SK-N-SH (cell line): ENCODE measurements at regions not wholly inside any gene's neighbourhood (a gene's known extent, or its start where the extent isn't known, plus 50 kb on each side); places are given as distances from the start of the nearest gene placed in this dataset.
"Not testable (repeated sequence)": the region's sequence is repeated elsewhere in the genome, so short reads cannot be mapped to it uniquely, and the experiment has no call there.

Experiments used
- CTCF ChIA-PET: fragments of 300-600, 350-600 bp; formaldehyde crosslinking; extraction: SDS; loops from one replicate; lab custom pipeline; 2021; lab: Yijun Ruan, JAX
- POLR2A ChIA-PET: fragments of 350-600 bp; sonication (Branson Sonifier 250); formaldehyde crosslinking; extraction: SDS; loops from one replicate; lab custom pipeline; 2020; ENCODE audit warnings: antibody characterized with exemption, inconsistent platforms; lab: Yijun Ruan, JAX
- DNase-seq: peaks from one replicate; pipeline ENCODE4 v3.0.0; 2012
- H2AFZ ChIP-seq: fragments of 200-600 bp; sonication (generic); 2 replicates; pipeline ENCODE4 v1.8.1; 2016; ENCODE audit warnings: antibody characterized with exemption, mild to moderate bottlenecking, low read depth
- H3F3A ChIP-seq: fragments of 200-600 bp; sonication (generic); replicated peaks from 2 replicates; pipeline ENCODE3; 2016; ENCODE audit warnings: antibody characterized with exemption, mild to moderate bottlenecking; ENCODE audit not compliant: insufficient read depth
- H3K27ac ChIP-seq, 2 experiments: fragments of 200-500 bp in 1 of 2; fragments of 200-600 bp in 1 of 2; sonication (Bioruptor generic) in 1 of 2; sonication (generic), shearing (Covaris generic) in 1 of 2; 2 replicates each; pipeline versions ENCODE4 v1.5.1 to v1.6.1; 2014 to 2016; ENCODE audit warnings: low read depth in 2 of 2, inconsistent platforms in 1 of 2, low read length in 1 of 2, mild to moderate bottlenecking in 1 of 2, mixed read lengths in 1 of 2
- H3K27me3 ChIP-seq: fragments of 200-600 bp; sonication (generic), shearing (Covaris generic); 2 replicates; pipeline ENCODE4 v1.6.1; 2016; ENCODE audit warnings: mixed run types; ENCODE audit not compliant: insufficient read depth
- H3K36me3 ChIP-seq, 2 experiments: fragments of 200-500 bp in 1 of 2; fragments of 200-600 bp in 1 of 2; sonication (Bioruptor generic) in 1 of 2; sonication (generic) in 1 of 2; replicated peaks in 1 of 2; 2 replicates each; pipeline versions ENCODE3 to v1.5.1; 2014 to 2016; ENCODE audit warnings: low read length in 1 of 2, mild to moderate bottlenecking in 1 of 2; ENCODE audit not compliant: insufficient read depth in 2 of 2, control insufficient read depth in 1 of 2
- H3K4me1 ChIP-seq, 2 experiments: fragments of 200-500 bp in 1 of 2; fragments of 200-600 bp in 1 of 2; sonication (Bioruptor generic) in 1 of 2; sonication (generic), shearing (Covaris generic) in 1 of 2; 2 replicates each; pipeline versions ENCODE4 v1.5.1 to v1.6.1; 2014 to 2016; ENCODE audit warnings: low read depth in 1 of 2, low read length in 1 of 2, mixed run types in 1 of 2; ENCODE audit not compliant: insufficient read depth in 2 of 2, control insufficient read depth in 1 of 2
- H3K4me2 ChIP-seq: fragments of 200-600 bp; sonication (generic), shearing (Covaris generic); 2 replicates; pipeline ENCODE4 v1.6.1; 2017; ENCODE audit warnings: mixed run types
- H3K4me3 ChIP-seq, 2 experiments: fragments of 200-500 bp in 1 of 2; fragments of 200-600 bp in 1 of 2; sonication (Bioruptor generic) in 1 of 2; sonication (generic), shearing (Covaris generic) in 1 of 2; 2 replicates each; pipeline versions ENCODE4 v1.5.1 to v1.8.1; 2014 to 2016; ENCODE audit warnings: low read depth in 2 of 2, inconsistent platforms in 1 of 2, low read length in 1 of 2, mild to moderate bottlenecking in 1 of 2, mixed read lengths in 1 of 2, moderate library complexity in 1 of 2
- H3K79me2 ChIP-seq: fragments of 200-600 bp; sonication (generic); 2 replicates; pipeline ENCODE4 v1.8.1; 2017; ENCODE audit warnings: mild to moderate bottlenecking; ENCODE audit not compliant: insufficient read depth
- H3K9ac ChIP-seq: fragments of 200-600 bp; sonication (generic); 2 replicates; pipeline ENCODE4 v1.6.1; 2017; ENCODE audit warnings: mixed run types
- H3K9me2 ChIP-seq: fragments of 200-600 bp; sonication (generic); 2 replicates; pipeline ENCODE4 v1.6.1; 2017; ENCODE audit warnings: mixed run types
- H3K9me3 ChIP-seq: fragments of 200-600 bp; sonication (generic); 2 replicates; pipeline ENCODE4 v1.6.1; 2017; ENCODE audit warnings: mixed run types, mild to moderate bottlenecking, moderate library complexity
- H4K20me1 ChIP-seq: fragments of 200-600 bp; sonication (generic); 2 replicates; pipeline ENCODE4 v1.6.1; 2017; ENCODE audit warnings: mild to moderate bottlenecking, mixed run types; ENCODE audit not compliant: insufficient read depth
- CHD2 ChIP-seq: fragments of 150-350 bp; IDR thresholded peaks from 2 replicates; pipeline ENCODE4 v1.6.1; 2018; ENCODE audit warnings: low read length; ENCODE audit not compliant: partially characterized antibody
- EZH2phosphoT487 ChIP-seq: fragments of 200-600 bp; sonication (generic); IDR thresholded peaks from 2 replicates; pipeline ENCODE4 v1.6.1; 2017; ENCODE audit warnings: low read depth, mixed run types, mild to moderate bottlenecking, antibody characterized with exemption, moderate library complexity, borderline replicate concordance
- FOSL2 ChIP-seq: IDR thresholded peaks from 2 replicates; pipeline ENCODE4 v1.4.0; 2012; ENCODE audit warnings: low read depth, mild to moderate bottlenecking, moderate library complexity, borderline replicate concordance
- FOXM1 ChIP-seq: IDR thresholded peaks from 2 replicates; pipeline ENCODE4 v1.4.0; 2012; ENCODE audit warnings: low read depth, mild to moderate bottlenecking
- NFIC ChIP-seq: IDR thresholded peaks from 2 replicates; pipeline ENCODE4 v1.4.0; 2012; ENCODE audit warnings: borderline replicate concordance
- POLR2AphosphoS5 ChIP-seq: IDR thresholded peaks from 2 replicates; pipeline ENCODE4 v1.6.1; 2012; ENCODE audit warnings: low read depth, low read length
- RAD21 ChIP-seq: IDR thresholded peaks from 2 replicates; pipeline ENCODE4 v1.6.1; 2012; ENCODE audit warnings: mild to moderate bottlenecking, low read length
- RFX5 ChIP-seq: IDR thresholded peaks from 2 replicates; pipeline ENCODE4 v1.6.1; 2012; ENCODE audit warnings: mild to moderate bottlenecking, improper control_type of control experiment, low read length
- TAF1 ChIP-seq: IDR thresholded peaks from 2 replicates; pipeline ENCODE4 v1.6.1; 2012; ENCODE audit warnings: low read depth, mild to moderate bottlenecking, low read length, moderate library complexity, borderline replicate concordance
- TEAD4 ChIP-seq: IDR thresholded peaks from 2 replicates; pipeline ENCODE4 v1.4.0; 2012; ENCODE audit warnings: mild to moderate bottlenecking, borderline replicate concordance; ENCODE audit not compliant: insufficient read depth
- YY1 ChIP-seq: IDR thresholded peaks from 2 replicates; pipeline ENCODE4 v1.4.0; 2012; ENCODE audit warnings: low read depth, mild to moderate bottlenecking
- WGBS: methylation state at CpG from one replicate; pipeline ENCODE4 v1.1.6; 2017; ENCODE audit warnings: low lambda C conversion rate; 5-methylcytosine and 5-hydroxymethylcytosine counted together
- TF ChIP-seq, protein P1 (sequence below): IDR thresholded peaks from 2 replicates; pipeline ENCODE4 v1.4.0; 2012; ENCODE audit warnings: low read depth
- TF ChIP-seq, protein P2 (sequence below): IDR thresholded peaks from 2 replicates; pipeline ENCODE4 v1.6.1; 2012; ENCODE audit warnings: mild to moderate bottlenecking, low read depth, low read length, moderate library complexity

DNA sequence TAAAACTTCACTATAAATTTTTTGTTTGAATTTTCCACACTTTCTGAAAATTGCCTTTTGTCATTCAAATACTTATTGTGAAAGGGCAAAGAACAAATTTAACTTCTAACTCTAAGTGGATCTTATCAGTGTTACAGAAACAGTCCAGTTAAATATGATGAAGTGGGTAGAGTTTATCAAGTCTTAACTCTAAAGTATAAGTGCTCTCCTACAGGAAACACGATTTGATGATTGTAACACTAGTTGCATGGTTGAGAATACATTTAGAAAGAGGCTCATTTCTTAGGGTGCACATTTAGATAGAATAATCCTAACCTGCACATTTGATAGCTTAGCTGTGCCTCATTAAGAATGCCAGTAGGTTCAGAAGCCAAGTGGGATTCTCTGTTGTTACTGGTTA lies 838.3 kb upstream of the ATXN7L3B start:
- Histone ChIP-seq H3K4me2 (no peak overlapping the region), H3F3A (no peaks in the 10 kb centered on the region), H3K79me2 (no peaks in the 10 kb centered on the region), H3K4me3 (no peak overlapping the region), H3K27me3 (no peaks in the 10 kb centered on the region), H3K9me2 (no peaks in the 10 kb centered on the region), H3K27ac (no peak overlapping the region), H3K9ac (no peak overlapping the region), H3K36me3 (no peaks in the 10 kb centered on the region), H4K20me1 (no peaks in the 10 kb centered on the region), H2AFZ (no peak overlapping the region), H3K9me3 (no peaks in the 10 kb centered on the region)
- POLR2A ChIA-PET = no interaction called here
- TF ChIP-seq FOXM1 (no peak), EZH2phosphoT487 (no peak), FOSL2 (no peak), RAD21 (no peak)
- TF ChIP-seq, all 33 proteins: peak for 0
- DNase-seq = no peak
- CTCF ChIA-PET = no interaction called here
- 3% methylated on average over 1 of the region's 1 CpG for WGBS
- H3K4me1 ChIP-seq = no peaks in the 10 kb centered on the region

DNA sequence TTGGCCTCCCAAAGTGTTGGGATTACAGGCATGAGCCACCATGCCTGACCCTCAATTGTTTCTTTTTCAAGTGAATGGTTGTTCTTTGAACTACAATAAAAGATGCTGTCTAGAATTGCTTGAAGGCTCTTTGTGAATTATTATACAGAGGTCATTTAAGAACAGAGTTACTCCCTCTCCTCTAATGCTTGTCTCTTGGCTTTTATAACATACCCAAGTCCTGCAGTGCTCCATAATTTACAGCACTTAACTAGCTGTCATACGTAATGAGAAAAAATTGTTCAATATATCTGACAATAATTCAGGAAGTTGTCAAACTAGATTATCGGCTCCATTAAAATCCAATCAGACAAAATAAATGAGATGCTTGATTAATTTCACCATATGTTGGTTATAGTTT lies 823.0 kb upstream of the ATXN7L3B start:
- H3K4me2 ChIP-seq = no peak overlapping the region
- 39% methylated on average over 2 of the region's 2 CpGs for WGBS
- TF ChIP-seq TAF1 = no peak
- no peak for TF ChIP-seq NFIC
- no peak for TF ChIP-seq RAD21
- TF ChIP-seq POLR2AphosphoS5 = no peak
- TF ChIP-seq, protein P1, sequence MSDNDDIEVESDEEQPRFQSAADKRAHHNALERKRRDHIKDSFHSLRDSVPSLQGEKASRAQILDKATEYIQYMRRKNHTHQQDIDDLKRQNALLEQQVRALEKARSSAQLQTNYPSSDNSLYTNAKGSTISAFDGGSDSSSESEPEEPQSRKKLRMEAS = no peak
- TF ChIP-seq CHD2 = no peak
- TF ChIP-seq RFX5 = no peak
- no peak for TF ChIP-seq TEAD4
- TF ChIP-seq YY1 = no peak
- TF ChIP-seq, protein P2, sequence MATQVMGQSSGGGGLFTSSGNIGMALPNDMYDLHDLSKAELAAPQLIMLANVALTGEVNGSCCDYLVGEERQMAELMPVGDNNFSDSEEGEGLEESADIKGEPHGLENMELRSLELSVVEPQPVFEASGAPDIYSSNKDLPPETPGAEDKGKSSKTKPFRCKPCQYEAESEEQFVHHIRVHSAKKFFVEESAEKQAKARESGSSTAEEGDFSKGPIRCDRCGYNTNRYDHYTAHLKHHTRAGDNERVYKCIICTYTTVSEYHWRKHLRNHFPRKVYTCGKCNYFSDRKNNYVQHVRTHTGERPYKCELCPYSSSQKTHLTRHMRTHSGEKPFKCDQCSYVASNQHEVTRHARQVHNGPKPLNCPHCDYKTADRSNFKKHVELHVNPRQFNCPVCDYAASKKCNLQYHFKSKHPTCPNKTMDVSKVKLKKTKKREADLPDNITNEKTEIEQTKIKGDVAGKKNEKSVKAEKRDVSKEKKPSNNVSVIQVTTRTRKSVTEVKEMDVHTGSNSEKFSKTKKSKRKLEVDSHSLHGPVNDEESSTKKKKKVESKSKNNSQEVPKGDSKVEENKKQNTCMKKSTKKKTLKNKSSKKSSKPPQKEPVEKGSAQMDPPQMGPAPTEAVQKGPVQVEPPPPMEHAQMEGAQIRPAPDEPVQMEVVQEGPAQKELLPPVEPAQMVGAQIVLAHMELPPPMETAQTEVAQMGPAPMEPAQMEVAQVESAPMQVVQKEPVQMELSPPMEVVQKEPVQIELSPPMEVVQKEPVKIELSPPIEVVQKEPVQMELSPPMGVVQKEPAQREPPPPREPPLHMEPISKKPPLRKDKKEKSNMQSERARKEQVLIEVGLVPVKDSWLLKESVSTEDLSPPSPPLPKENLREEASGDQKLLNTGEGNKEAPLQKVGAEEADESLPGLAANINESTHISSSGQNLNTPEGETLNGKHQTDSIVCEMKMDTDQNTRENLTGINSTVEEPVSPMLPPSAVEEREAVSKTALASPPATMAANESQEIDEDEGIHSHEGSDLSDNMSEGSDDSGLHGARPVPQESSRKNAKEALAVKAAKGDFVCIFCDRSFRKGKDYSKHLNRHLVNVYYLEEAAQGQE = no peak

DNA sequence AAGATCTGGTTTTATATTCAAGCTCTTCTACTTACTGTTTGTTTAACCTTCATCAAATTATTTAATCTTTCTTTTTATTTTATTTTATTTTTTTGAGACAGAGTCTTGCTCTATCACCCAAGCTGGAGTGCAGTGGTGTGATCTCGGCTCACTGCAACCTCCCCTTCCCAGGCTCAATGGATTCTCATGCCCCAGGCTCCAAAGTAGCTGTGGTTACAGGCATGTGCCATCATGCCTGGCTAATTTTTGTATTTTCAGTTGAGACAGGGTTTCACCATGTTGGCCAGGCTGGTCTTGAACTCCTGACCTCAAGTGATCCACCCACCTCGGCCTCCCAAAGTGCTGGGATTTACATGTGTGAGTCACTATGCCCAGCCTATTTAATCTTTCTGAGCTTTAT lies 821.5 kb upstream of the ATXN7L3B start:
- 0% methylated on average over 2 of the region's 2 CpGs for WGBS
- H2AFZ ChIP-seq, POLR2A ChIA-PET, H3K9me2 ChIP-seq, H3K4me1 ChIP-seq, H3K4me3 ChIP-seq, H3K79me2 ChIP-seq, H3K27ac ChIP-seq, H3K4me2 ChIP-seq, H3K27me3 ChIP-seq, H3K9ac ChIP-seq, H3K9me3 ChIP-seq, CTCF ChIA-PET, H3F3A ChIP-seq, H3K36me3 ChIP-seq, DNase-seq, H4K20me1 ChIP-seq: not testable (repeated sequence)

More for the DNA sequence above, 823.0 kb upstream of the ATXN7L3B start:
- Histone ChIP-seq H2AFZ (no peak overlapping the region), H3K27me3 (no peaks in the 10 kb centered on the region), H3K9ac (no peak overlapping the region), H3K9me2 (no peaks in the 10 kb centered on the region), H3K79me2 (no peaks in the 10 kb centered on the region), H3K4me1 (no peaks in the 10 kb centered on the region), H3K27ac (no peak overlapping the region), H4K20me1 (no peaks in the 10 kb centered on the region), H3K9me3 (no peaks in the 10 kb centered on the region), H3K36me3 (no peaks in the 10 kb centered on the region), H3K4me3 (no peak overlapping the region), H3F3A (no peaks in the 10 kb centered on the region)
- ChIA-PET POLR2A (no interaction called here), CTCF (no interaction called here)
- no peak for DNase-seq
